ENCODE measurements at regions not wholly inside any gene's neighbourhood (a gene's known extent, or its start where the extent isn't known, plus 50 kb on each side); places are given as distances from the start of the nearest gene placed in this dataset.

DNA sequence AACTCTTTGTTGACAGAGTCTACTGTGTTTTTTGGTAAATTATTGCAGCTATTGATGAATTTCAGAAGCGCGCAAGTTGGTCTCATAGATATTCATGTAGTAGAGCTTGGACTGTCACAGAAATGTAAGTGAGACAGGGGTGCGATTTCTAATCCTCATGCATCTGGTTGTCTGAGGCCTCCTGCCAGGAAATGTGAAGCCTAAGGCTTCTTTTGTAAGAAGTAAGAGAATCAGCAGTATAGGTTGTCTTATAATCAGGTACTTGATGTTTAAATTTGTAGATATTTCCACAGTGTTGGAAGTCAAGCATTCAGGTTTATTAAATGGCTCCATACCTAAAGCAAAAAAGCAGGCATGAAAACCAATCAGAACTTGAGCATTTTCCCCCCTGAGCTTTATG lies 332.9 kb upstream of the FMN2 start:
- TF ChIP-seq, protein P1, sequence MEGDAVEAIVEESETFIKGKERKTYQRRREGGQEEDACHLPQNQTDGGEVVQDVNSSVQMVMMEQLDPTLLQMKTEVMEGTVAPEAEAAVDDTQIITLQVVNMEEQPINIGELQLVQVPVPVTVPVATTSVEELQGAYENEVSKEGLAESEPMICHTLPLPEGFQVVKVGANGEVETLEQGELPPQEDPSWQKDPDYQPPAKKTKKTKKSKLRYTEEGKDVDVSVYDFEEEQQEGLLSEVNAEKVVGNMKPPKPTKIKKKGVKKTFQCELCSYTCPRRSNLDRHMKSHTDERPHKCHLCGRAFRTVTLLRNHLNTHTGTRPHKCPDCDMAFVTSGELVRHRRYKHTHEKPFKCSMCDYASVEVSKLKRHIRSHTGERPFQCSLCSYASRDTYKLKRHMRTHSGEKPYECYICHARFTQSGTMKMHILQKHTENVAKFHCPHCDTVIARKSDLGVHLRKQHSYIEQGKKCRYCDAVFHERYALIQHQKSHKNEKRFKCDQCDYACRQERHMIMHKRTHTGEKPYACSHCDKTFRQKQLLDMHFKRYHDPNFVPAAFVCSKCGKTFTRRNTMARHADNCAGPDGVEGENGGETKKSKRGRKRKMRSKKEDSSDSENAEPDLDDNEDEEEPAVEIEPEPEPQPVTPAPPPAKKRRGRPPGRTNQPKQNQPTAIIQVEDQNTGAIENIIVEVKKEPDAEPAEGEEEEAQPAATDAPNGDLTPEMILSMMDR (conservative IDR thresholded peaks at IDR 0.05 in 1 of 2, IDR thresholded peaks at IDR 0.05 in 1 of 2; ENCODE audit: low read depth in 1 of 2, low read length in 2 of 2): no peak
- no peak for TF ChIP-seq EZH2 (IDR thresholded peaks at IDR 0.05; ENCODE audit: low read length, missing control alignments)
